GM13976 (cell line): ENCODE measurements at regions not wholly inside any gene's neighbourhood (a gene's known extent, or its start where the extent isn't known, plus 50 kb on each side); places are given as distances from the start of the nearest gene placed in this dataset.

Source experiments
- DNase-seq: peaks from one replicate; pipeline ENCODE4 v3.0.0; 2012; ENCODE audit warnings: low spot score
- CTCF ChIP-seq: IDR thresholded peaks from 2 replicates; pipeline ENCODE4 v1.5.1; 2012; ENCODE audit warnings: borderline replicate concordance, mild to moderate bottlenecking; ENCODE audit not compliant: insufficient read depth; ENCODE audit errors: extremely low read depth, missing control alignments, control extremely low read depth
- in situ Hi-C: fragments of 300-500 bp; cut with MboI; formaldehyde crosslinking; loops from one replicate; pipeline ENCODE4 v1.12.0; 2022; ENCODE audit warnings: low sequenced_read_pairs, mixed read lengths, inconsistent platforms; ENCODE audit not compliant: unreplicated experiment

GRCh38 chr7:12990440-12990839 lies 303.0 kb downstream of the ARL4A start:
- in situ Hi-C loops = no loop called here
- DNase-seq = no peak
- no peak for TF ChIP-seq CTCF

GRCh38 chr7:12993025-12993424 lies 305.6 kb downstream of the ARL4A start:
- no peak for TF ChIP-seq CTCF
- in situ Hi-C loops = no loop called here
- DNase-seq = no peak

GRCh38 chr7:12995912-12996469 lies 308.6 kb downstream of the ARL4A start:
- in situ Hi-C loops = no loop called here
- no peak for DNase-seq

GRCh38 chr7:13007331-13007730 lies 319.9 kb downstream of the ARL4A start:
- in situ Hi-C loops = no loop called here
- TF ChIP-seq CTCF = no peak
- DNase-seq = no peak

More at GRCh38 chr7:12995912-12996469, 308.6 kb downstream of the ARL4A start:
- no peak for TF ChIP-seq CTCF

- in situ Hi-C loops = no loop called here
Observed at GRCh38 chr7:13009517-13009916, 322.1 kb downstream of the ARL4A start.

GRCh38 chr7:13014011-13014410 lies 326.6 kb downstream of the ARL4A start:
- TF ChIP-seq CTCF = no peak
- DNase-seq = no peak
- in situ Hi-C loops = no loop called here

More at GRCh38 chr7:13009517-13009916, 322.1 kb downstream of the ARL4A start:
- no peak for DNase-seq
- TF ChIP-seq CTCF = no peak
